Middle frontal gyrus (tissue), 1 donor: ENCODE measurements at regions not wholly inside any gene's neighbourhood (a gene's known extent, or its start where the extent isn't known, plus 50 kb on each side); places are given as distances from the start of the nearest gene placed in this dataset.

Experiments
- DNase-seq: peaks from one replicate; pipeline ENCODE4 v3.0.0-alpha.2; 2015; ENCODE audit warnings: low spot score; ENCODE audit errors: extremely low spot score

GRCh38 chr17:69880591-69881112, 194.4 kb upstream of the KCNJ16 start:
- DNase-seq, result no peak

- no peak for DNase-seq
Measured at GRCh38 chr17:69882281-69882680, 192.7 kb upstream of the KCNJ16 start.

- DNase-seq, result no peak
Measured at GRCh38 chr17:69883120-69883519, 191.9 kb upstream of the KCNJ16 start.

- no peak for DNase-seq
Measured at GRCh38 chr17:69884356-69884755, 190.7 kb upstream of the KCNJ16 start.

- DNase-seq, result no peak
Measured at GRCh38 chr17:69884846-69885245, 190.2 kb upstream of the KCNJ16 start.

- DNase-seq, result no peak
Measured at GRCh38 chr17:69898601-69899000, 176.4 kb upstream of the KCNJ16 start.

- DNase-seq, result no peak
Measured at GRCh38 chr17:69900101-69900500, 174.9 kb upstream of the KCNJ16 start.

- DNase-seq, result no peak
Measured at GRCh38 chr17:69900829-69901228, 174.2 kb upstream of the KCNJ16 start.

GRCh38 chr17:69906306-69906705, 168.7 kb upstream of the KCNJ16 start:
- no peak for DNase-seq

- DNase-seq, result no peak
Measured at GRCh38 chr17:69907132-69907847, 167.7 kb upstream of the KCNJ16 start.

- no peak for DNase-seq
Measured at GRCh38 chr17:69908626-69909368, 166.2 kb upstream of the KCNJ16 start.

GRCh38 chr17:69909389-69909788, 165.6 kb upstream of the KCNJ16 start:
- DNase-seq, result no peak

GRCh38 chr17:69912805-69913204, 162.2 kb upstream of the KCNJ16 start:
- no peak for DNase-seq

GRCh38 chr17:69913216-69913615, 161.8 kb upstream of the KCNJ16 start:
- DNase-seq, result no peak

- no peak for DNase-seq
Measured at GRCh38 chr17:69913616-69914015, 161.4 kb upstream of the KCNJ16 start.

GRCh38 chr17:69914520-69914919, 160.5 kb upstream of the KCNJ16 start:
- DNase-seq, result no peak

- no peak for DNase-seq
Measured at GRCh38 chr17:69916761-69917160, 158.3 kb upstream of the KCNJ16 start.

GRCh38 chr17:69918164-69918563, 156.9 kb upstream of the KCNJ16 start:
- DNase-seq, result no peak

- DNase-seq, result no peak
Measured at GRCh38 chr17:69919789-69920188, 155.2 kb upstream of the KCNJ16 start.

GRCh38 chr17:69921046-69921445, 154.0 kb upstream of the KCNJ16 start:
- DNase-seq, result no peak

GRCh38 chr17:69928611-69929010, 146.4 kb upstream of the KCNJ16 start:
- DNase-seq, result no peak

- DNase-seq, result no peak
Measured at GRCh38 chr17:69936996-69937395, 138.0 kb upstream of the KCNJ16 start.

GRCh38 chr17:69943058-69943457, 132.0 kb upstream of the KCNJ16 start:
- no peak for DNase-seq
